ENCODE measurements at regions not wholly inside any gene's neighbourhood (a gene's known extent, or its start where the extent isn't known, plus 50 kb on each side); places are given as distances from the start of the nearest gene placed in this dataset.

DNA sequence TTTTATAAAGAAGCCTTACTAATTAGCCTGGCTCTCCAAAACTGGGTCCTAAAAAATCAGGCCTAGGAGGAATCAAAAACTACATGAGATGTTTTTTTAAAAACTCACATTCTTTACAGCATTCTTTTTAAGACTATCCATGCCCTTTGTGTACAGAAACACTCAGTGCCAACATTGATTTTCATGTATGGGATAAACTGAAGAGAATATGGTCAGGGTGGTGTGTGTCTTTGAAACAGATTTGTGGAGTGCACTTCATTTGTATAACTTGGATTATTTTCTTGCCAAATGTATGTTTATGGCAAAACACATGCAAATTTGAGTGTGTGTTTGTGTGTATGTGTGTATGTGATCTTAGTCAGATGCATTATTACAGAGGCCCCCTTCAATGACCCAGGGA, 283.6 kb upstream of the ATP5MC3 start:
- H3K9me3 ChIP-seq (ENCODE audit: low read length) = no peaks in the 10 kb centered on the region
- no peaks in the 10 kb centered on the region for H3F3A ChIP-seq (ENCODE audit: insufficient read depth, low read length)
- no peaks in the 10 kb centered on the region for H4K20me1 ChIP-seq (ENCODE audit: insufficient read depth, low read length)
- TF ChIP-seq, protein P1, sequence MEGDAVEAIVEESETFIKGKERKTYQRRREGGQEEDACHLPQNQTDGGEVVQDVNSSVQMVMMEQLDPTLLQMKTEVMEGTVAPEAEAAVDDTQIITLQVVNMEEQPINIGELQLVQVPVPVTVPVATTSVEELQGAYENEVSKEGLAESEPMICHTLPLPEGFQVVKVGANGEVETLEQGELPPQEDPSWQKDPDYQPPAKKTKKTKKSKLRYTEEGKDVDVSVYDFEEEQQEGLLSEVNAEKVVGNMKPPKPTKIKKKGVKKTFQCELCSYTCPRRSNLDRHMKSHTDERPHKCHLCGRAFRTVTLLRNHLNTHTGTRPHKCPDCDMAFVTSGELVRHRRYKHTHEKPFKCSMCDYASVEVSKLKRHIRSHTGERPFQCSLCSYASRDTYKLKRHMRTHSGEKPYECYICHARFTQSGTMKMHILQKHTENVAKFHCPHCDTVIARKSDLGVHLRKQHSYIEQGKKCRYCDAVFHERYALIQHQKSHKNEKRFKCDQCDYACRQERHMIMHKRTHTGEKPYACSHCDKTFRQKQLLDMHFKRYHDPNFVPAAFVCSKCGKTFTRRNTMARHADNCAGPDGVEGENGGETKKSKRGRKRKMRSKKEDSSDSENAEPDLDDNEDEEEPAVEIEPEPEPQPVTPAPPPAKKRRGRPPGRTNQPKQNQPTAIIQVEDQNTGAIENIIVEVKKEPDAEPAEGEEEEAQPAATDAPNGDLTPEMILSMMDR (IDR thresholded peaks at IDR 0.05; ENCODE audit: low read length) = no peak
- TF ChIP-seq EZH2 (IDR thresholded peaks at IDR 0.05; ENCODE audit: borderline replicate concordance, low read length) = no peak
- no peaks in the 10 kb centered on the region for H3K4me1 ChIP-seq (ENCODE audit: insufficient read depth, low read length, severe bottlenecking)
- no peak overlapping the region for H3K4me2 ChIP-seq (ENCODE audit: low read length)
- H2AFZ ChIP-seq (ENCODE audit: low read length) = no peak overlapping the region
- no peaks in the 10 kb centered on the region for H3K27me3 ChIP-seq (ENCODE audit: insufficient read depth, low read length)
- H3K27ac ChIP-seq (ENCODE audit: low read depth, low read length, poor library complexity, severe bottlenecking) = no peak overlapping the region
- no peaks in the 10 kb centered on the region for H3K36me3 ChIP-seq (ENCODE audit: insufficient read depth, low read length)
- H3K9me2 ChIP-seq (ENCODE audit: low read depth, low read length) = no peaks in the 10 kb centered on the region
- no peak overlapping the region for H3K4me3 ChIP-seq (ENCODE audit: low read depth, low read length, poor library complexity, severe bottlenecking)
- no peaks in the 10 kb centered on the region for H3K79me2 ChIP-seq (ENCODE audit: insufficient read depth, low read length)
- no peak overlapping the region for H3K9ac ChIP-seq (ENCODE audit: low read length)

DNA sequence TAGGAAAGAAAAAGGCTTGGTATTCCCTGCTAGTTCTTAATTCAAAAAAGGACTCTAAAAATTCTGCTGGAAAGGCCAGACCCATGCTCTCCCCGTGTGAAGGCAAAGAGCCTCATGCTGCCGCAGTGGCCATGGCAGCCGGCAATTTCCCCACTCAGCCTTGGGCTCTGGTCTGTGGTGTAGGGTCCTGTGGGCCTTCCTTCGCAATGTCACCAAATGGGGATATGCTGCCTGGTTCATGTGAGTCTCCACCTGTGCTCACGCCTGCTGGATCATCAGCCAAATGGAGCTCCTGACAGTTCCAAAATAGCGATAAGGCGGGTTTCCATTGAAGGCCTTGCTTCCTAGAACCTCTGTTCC, 282.8 kb upstream of the ATP5MC3 start:
- Histone ChIP-seq H3K36me3 (ENCODE audit: insufficient read depth, low read length) (no peaks in the 10 kb centered on the region), H3F3A (ENCODE audit: insufficient read depth, low read length) (no peaks in the 10 kb centered on the region), H3K4me2 (ENCODE audit: low read length) (no peak overlapping the region), H3K4me1 (ENCODE audit: insufficient read depth, low read length, severe bottlenecking) (no peaks in the 10 kb centered on the region), H3K9me3 (ENCODE audit: low read length) (no peaks in the 10 kb centered on the region), H4K20me1 (ENCODE audit: insufficient read depth, low read length) (no peaks in the 10 kb centered on the region), H3K79me2 (ENCODE audit: insufficient read depth, low read length) (no peaks in the 10 kb centered on the region), H2AFZ (ENCODE audit: low read length) (no peak overlapping the region), H3K4me3 (ENCODE audit: low read depth, low read length, poor library complexity, severe bottlenecking) (no peak overlapping the region), H3K9me2 (ENCODE audit: low read depth, low read length) (no peaks in the 10 kb centered on the region), H3K27me3 (ENCODE audit: insufficient read depth, low read length) (no peaks in the 10 kb centered on the region), H3K9ac (ENCODE audit: low read length) (no peak overlapping the region), H3K27ac (ENCODE audit: low read depth, low read length, poor library complexity, severe bottlenecking) (no peak overlapping the region)
- TF ChIP-seq, protein P1 (IDR thresholded peaks at IDR 0.05; ENCODE audit: low read length) = no peak
- TF ChIP-seq EZH2 (IDR thresholded peaks at IDR 0.05; ENCODE audit: borderline replicate concordance, low read length) = no peak

DNA sequence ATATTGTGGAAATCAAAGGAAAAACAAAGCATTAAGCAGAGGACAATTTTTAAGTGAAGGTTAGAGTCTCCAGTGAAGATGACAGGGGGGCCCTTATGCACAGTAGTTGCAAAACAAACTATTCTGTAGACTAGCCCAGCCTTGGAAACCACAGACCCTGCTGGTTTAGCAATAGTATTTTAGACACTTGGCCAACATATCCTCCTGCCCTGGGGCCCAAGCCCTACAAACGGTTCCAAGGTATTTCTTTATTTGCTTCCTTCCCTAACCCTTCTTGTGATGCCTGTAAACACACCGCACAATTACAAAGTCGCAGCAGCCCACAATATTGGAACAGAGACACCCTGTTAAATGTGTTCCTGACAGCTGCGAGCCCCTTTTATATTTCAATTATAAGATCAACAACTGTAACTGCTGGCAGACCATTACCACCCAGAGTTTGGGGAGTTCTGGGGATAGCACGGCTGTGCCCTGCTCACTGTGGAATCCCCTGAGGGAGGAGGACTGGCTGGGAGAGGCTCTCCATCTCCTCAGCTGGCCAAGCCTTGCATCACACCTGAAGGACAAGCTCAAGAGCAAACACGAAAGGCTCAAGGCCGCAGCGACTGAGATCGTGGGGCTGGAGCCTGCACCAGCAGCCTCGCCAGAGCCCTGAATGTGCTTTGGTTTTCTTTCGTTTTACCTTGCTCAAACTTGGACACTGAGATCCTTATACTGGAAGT, 282.2 kb upstream of the ATP5MC3 start:
- H2AFZ ChIP-seq (ENCODE audit: low read length) = no peak overlapping the region
- no peak overlapping the region for H3K27ac ChIP-seq (ENCODE audit: low read depth, low read length, poor library complexity, severe bottlenecking)
- H3K9ac ChIP-seq (ENCODE audit: low read length) = no peak overlapping the region
- no peaks in the 10 kb centered on the region for H4K20me1 ChIP-seq (ENCODE audit: insufficient read depth, low read length)
- H3K36me3 ChIP-seq (ENCODE audit: insufficient read depth, low read length) = no peaks in the 10 kb centered on the region
- H3K9me2 ChIP-seq (ENCODE audit: low read depth, low read length) = no peaks in the 10 kb centered on the region
- no peaks in the 10 kb centered on the region for H3K9me3 ChIP-seq (ENCODE audit: low read length)
- H3K27me3 ChIP-seq (ENCODE audit: insufficient read depth, low read length) = no peaks in the 10 kb centered on the region
- no peaks in the 10 kb centered on the region for H3K4me1 ChIP-seq (ENCODE audit: insufficient read depth, low read length, severe bottlenecking)
- H3K79me2 ChIP-seq (ENCODE audit: insufficient read depth, low read length) = no peaks in the 10 kb centered on the region
- no peaks in the 10 kb centered on the region for H3F3A ChIP-seq (ENCODE audit: insufficient read depth, low read length)
- H3K4me2 ChIP-seq (ENCODE audit: low read length) = no peak overlapping the region
- TF ChIP-seq EZH2 (IDR thresholded peaks at IDR 0.05; ENCODE audit: borderline replicate concordance, low read length) = no peak
- no peak overlapping the region for H3K4me3 ChIP-seq (ENCODE audit: low read depth, low read length, poor library complexity, severe bottlenecking)

DNA sequence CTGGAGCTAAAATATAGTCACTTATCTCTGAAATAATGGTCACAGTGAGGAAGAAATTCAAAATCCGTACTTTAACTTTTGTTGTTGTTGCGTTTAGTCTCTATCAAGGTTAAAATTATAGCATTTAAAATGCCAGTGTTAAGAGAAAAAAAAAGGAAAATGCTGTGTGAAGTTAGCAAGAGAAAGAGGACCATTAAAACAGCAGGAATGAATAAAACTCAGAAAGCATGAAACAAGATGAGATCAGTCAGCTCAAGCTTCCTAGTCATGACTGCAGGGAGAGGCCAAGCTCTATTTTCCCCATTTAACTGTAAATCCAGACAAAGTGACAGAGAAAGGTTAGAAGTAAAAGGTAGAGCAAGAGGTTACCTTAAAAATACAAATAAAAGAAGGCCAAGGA, 281.7 kb upstream of the ATP5MC3 start:
- Histone ChIP-seq H3K27ac (ENCODE audit: low read depth, low read length, poor library complexity, severe bottlenecking) (no peak overlapping the region), H3F3A (ENCODE audit: insufficient read depth, low read length) (no peaks in the 10 kb centered on the region), H4K20me1 (ENCODE audit: insufficient read depth, low read length) (no peaks in the 10 kb centered on the region), H3K79me2 (ENCODE audit: insufficient read depth, low read length) (no peaks in the 10 kb centered on the region), H3K4me3 (ENCODE audit: low read depth, low read length, poor library complexity, severe bottlenecking) (no peak overlapping the region), H3K9ac (ENCODE audit: low read length) (no peak overlapping the region), H3K36me3 (ENCODE audit: insufficient read depth, low read length) (no peaks in the 10 kb centered on the region), H3K9me3 (ENCODE audit: low read length) (no peaks in the 10 kb centered on the region), H2AFZ (ENCODE audit: low read length) (no peak overlapping the region), H3K4me2 (ENCODE audit: low read length) (no peak overlapping the region), H3K4me1 (ENCODE audit: insufficient read depth, low read length, severe bottlenecking) (no peaks in the 10 kb centered on the region), H3K27me3 (ENCODE audit: insufficient read depth, low read length) (no peaks in the 10 kb centered on the region), H3K9me2 (ENCODE audit: low read depth, low read length) (no peaks in the 10 kb centered on the region)
- TF ChIP-seq, protein P1 (IDR thresholded peaks at IDR 0.05; ENCODE audit: low read length) = no peak
- TF ChIP-seq EZH2 (IDR thresholded peaks at IDR 0.05; ENCODE audit: borderline replicate concordance, low read length) = no peak
